H9 (cell line): ENCODE measurements at regions not wholly inside any gene's neighbourhood (a gene's known extent, or its start where the extent isn't known, plus 50 kb on each side); places are given as distances from the start of the nearest gene placed in this dataset.
A peak's percentile ranks its signal among the peaks of the same experiment; 100 is the strongest.

Experiments used
- DNase-seq: peaks from one replicate; pipeline ENCODE4 v3.0.0-alpha.2; 2017
- H2AFZ ChIP-seq: one replicate; pipeline ENCODE4 v1.6.1; 2013; ENCODE audit warnings: mild to moderate bottlenecking, low read length, control low read depth, moderate library complexity
- H2AK5ac ChIP-seq: 2 replicates; pipeline ENCODE4 v1.6.1; 2013; ENCODE audit warnings: low read length, control low read depth, mixed read lengths; ENCODE audit not compliant: insufficient read length
- H2BK120ac ChIP-seq: one replicate; pipeline ENCODE4 v1.6.1; 2013; ENCODE audit warnings: low read depth, mild to moderate bottlenecking, low read length, control low read depth, inconsistent platforms; ENCODE audit not compliant: poor library complexity, severe bottlenecking
- H2BK12ac ChIP-seq: 2 replicates; pipeline ENCODE4 v1.6.1; 2013; ENCODE audit warnings: low read length, control low read depth, mixed read lengths, low read depth; ENCODE audit not compliant: insufficient read length
- H2BK15ac ChIP-seq: 2 replicates; pipeline ENCODE4 v1.6.1; 2013; ENCODE audit warnings: low read depth, low read length, control low read depth
- H2BK20ac ChIP-seq: one replicate; pipeline ENCODE4 v1.6.1; 2013; ENCODE audit warnings: low read depth, mild to moderate bottlenecking, low read length, control low read depth, inconsistent platforms; ENCODE audit not compliant: poor library complexity, severe bottlenecking
- H2BK5ac ChIP-seq: 2 replicates; pipeline ENCODE4 v1.6.1; 2013; ENCODE audit warnings: low read length, control low read depth, mixed read lengths; ENCODE audit not compliant: insufficient read length
- H3K14ac ChIP-seq: 2 replicates; pipeline ENCODE4 v1.6.1; 2013; ENCODE audit warnings: low read length, control low read depth; ENCODE audit not compliant: insufficient read depth
- H3K18ac ChIP-seq: 2 replicates; pipeline ENCODE4 v1.6.1; 2013; ENCODE audit warnings: low read depth, mild to moderate bottlenecking, mixed read lengths, low read length, control low read depth; ENCODE audit not compliant: insufficient read length
- H3K23ac ChIP-seq: 2 replicates; pipeline ENCODE4 v1.6.1; 2013; ENCODE audit warnings: low read length, control low read depth, mixed read lengths, low read depth; ENCODE audit not compliant: insufficient read length
- H3K23me2 ChIP-seq: 2 replicates; pipeline ENCODE4 v1.6.1; 2013; ENCODE audit warnings: low read depth, mild to moderate bottlenecking, mixed read lengths, low read length, control low read depth; ENCODE audit not compliant: insufficient read length, poor library complexity, severe bottlenecking
- H3K27ac ChIP-seq: 2 replicates; pipeline ENCODE4 v1.5.1; 2013; ENCODE audit warnings: low read length, control low read depth, mixed read lengths, low read depth; ENCODE audit not compliant: insufficient read length
- H3K27me3 ChIP-seq: 2 replicates; pipeline ENCODE4 v1.6.1; 2013; ENCODE audit warnings: low read length, control low read depth, inconsistent platforms; ENCODE audit not compliant: insufficient read depth
- H3K4ac ChIP-seq: 2 replicates; pipeline ENCODE4 v1.6.1; 2013; ENCODE audit warnings: low read depth, mild to moderate bottlenecking, control low read depth, inconsistent platforms, low read length, moderate library complexity
- H3K4me1 ChIP-seq: 2 replicates; pipeline ENCODE4 v1.6.1; 2013; ENCODE audit warnings: low read length, control low read depth, inconsistent platforms; ENCODE audit not compliant: insufficient read depth
- H3K4me2 ChIP-seq: 2 replicates; pipeline ENCODE4 v1.6.1; 2013; ENCODE audit warnings: low read length, control low read depth, mixed read lengths; ENCODE audit not compliant: insufficient read length, insufficient read depth
- H3K56ac ChIP-seq: 2 replicates; pipeline ENCODE4 v1.6.1; 2013; ENCODE audit warnings: low read depth, mild to moderate bottlenecking, mixed read lengths, low read length, control low read depth; ENCODE audit not compliant: insufficient read length
- H3K79me1 ChIP-seq: 2 replicates; pipeline ENCODE4 v1.6.1; 2013; ENCODE audit warnings: low read depth, mild to moderate bottlenecking, moderate library complexity, low read length, control low read depth, inconsistent platforms; ENCODE audit not compliant: insufficient read depth, poor library complexity, severe bottlenecking
- H3K79me2 ChIP-seq: 2 replicates; pipeline ENCODE4 v1.6.1; 2013; ENCODE audit warnings: low read length, control low read depth, inconsistent platforms; ENCODE audit not compliant: insufficient read depth
- H3K9ac ChIP-seq: 2 replicates; pipeline ENCODE4 v1.6.1; 2013; ENCODE audit warnings: low read length, control low read depth, mixed read lengths; ENCODE audit not compliant: insufficient read length; ENCODE audit errors: extremely low read depth
- H3K9me3 ChIP-seq: one replicate; pipeline ENCODE4 v1.6.1; 2013; ENCODE audit warnings: low read depth, low read length, inconsistent platforms; ENCODE audit not compliant: control insufficient read depth
- H3T11ph ChIP-seq: one replicate; pipeline ENCODE4 v1.6.1; 2013; ENCODE audit warnings: mild to moderate bottlenecking, low read length, control low read depth, inconsistent platforms
- H4K20me1 ChIP-seq: one replicate; pipeline ENCODE4 v1.6.1; 2013; ENCODE audit not compliant: control insufficient read depth, insufficient read length, insufficient read depth
- H4K5ac ChIP-seq: 2 replicates; pipeline ENCODE4 v1.6.1; 2013; ENCODE audit warnings: low read depth, mild to moderate bottlenecking, mixed read lengths, low read length, control low read depth; ENCODE audit not compliant: insufficient read length
- H4K8ac ChIP-seq: replicated peaks from 2 replicates; pipeline ENCODE4 v1.6.1; 2013; ENCODE audit warnings: low read length, control low read depth, mixed read lengths, low read depth; ENCODE audit not compliant: insufficient read length
- H4K91ac ChIP-seq: 2 replicates; pipeline ENCODE4 v1.6.1; 2013; ENCODE audit warnings: low read depth, mild to moderate bottlenecking, moderate library complexity, mixed read lengths, low read length, control low read depth; ENCODE audit not compliant: insufficient read length
- H3K27ac Mint-ChIP-seq, 3 experiments: 2 replicates in 2 of 3; 3 replicates in 1 of 3; pipeline ENCODE4 v1.8.0; 2020 to 2021; ENCODE audit warnings: mixed read lengths in 3 of 3, mild to moderate bottlenecking in 1 of 3, moderate library complexity in 1 of 3
- H3K27me3 Mint-ChIP-seq: 2 replicates; pipeline ENCODE4 v1.8.0; 2021; ENCODE audit warnings: low read depth, mild to moderate bottlenecking, moderate library complexity, mixed read lengths
- H3K36me3 Mint-ChIP-seq, 3 experiments: 2 replicates in 2 of 3; 3 replicates in 1 of 3; pipeline ENCODE4 v1.8.0; 2020 to 2021; ENCODE audit warnings: low read depth in 3 of 3, mixed read lengths in 3 of 3; ENCODE audit not compliant: insufficient read depth in 1 of 3
- H3K4me1 Mint-ChIP-seq, 2 experiments: 2 replicates each; pipeline ENCODE4 v1.8.0; 2020; ENCODE audit warnings: mixed read lengths in 2 of 2
- H3K4me3 Mint-ChIP-seq, 2 experiments: 2 replicates in 1 of 2; 3 replicates in 1 of 2; pipeline ENCODE4 v1.8.0; 2020 to 2021; ENCODE audit warnings: mild to moderate bottlenecking in 2 of 2, mixed read lengths in 2 of 2, moderate library complexity in 1 of 2
- H3K9me3 Mint-ChIP-seq, 2 experiments: 2 replicates in 1 of 2; 3 replicates in 1 of 2; pipeline ENCODE4 v1.8.0; 2020; ENCODE audit warnings: mild to moderate bottlenecking in 2 of 2, mixed read lengths in 2 of 2, moderate library complexity in 1 of 2
- CTCF ChIP-seq: fragments of 200-600 bp; sonication (generic); conservative IDR thresholded peaks from 3 replicates; pipeline ENCODE4 v1.8.0; 2021; ENCODE audit warnings: antibody characterized with exemption, mild to moderate bottlenecking
- WGBS: extraction: QIAGEN DNeasy Blood & Tissue Kit; methylation state at CpG from one replicate; pipeline ENCODE4 v1.1.7; 2013; ENCODE audit warnings: missing lambda C conversion rate, low lambda C conversion rate, mixed read lengths; ENCODE audit not compliant: insufficient read length; ENCODE audit errors: extremely low coverage; 5-methylcytosine and 5-hydroxymethylcytosine counted together

DNA sequence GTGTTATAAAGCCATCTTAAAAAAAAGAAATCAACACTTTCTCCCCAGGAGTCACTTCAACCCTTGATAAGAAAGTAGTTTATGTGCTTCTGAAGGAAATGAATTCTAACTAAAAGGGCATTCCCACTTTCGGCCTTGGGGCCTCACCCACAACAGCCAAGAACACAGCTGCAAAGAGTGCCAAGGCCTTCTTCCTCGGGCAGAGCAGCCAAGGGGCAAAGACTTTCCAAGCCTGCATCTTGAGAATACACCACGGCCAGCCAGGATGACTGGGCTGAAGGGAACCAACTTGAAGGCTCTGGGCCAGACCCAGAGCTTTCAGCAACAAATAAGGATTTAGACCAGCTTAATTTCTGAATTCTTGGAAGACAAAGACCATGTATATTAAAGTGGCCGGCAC, 60.4 kb upstream of the FOXN3 start:
- Histone ChIP-seq H3K27ac (no peak overlapping the region), H3K4me1 (no peaks in the 10 kb centered on the region; the same call in 1 of the 2 replicates)
- no CpG with 5 or more reads among the region's 4 CpGs for WGBS

More for the DNA sequence above, 60.4 kb upstream of the FOXN3 start:
- Histone ChIP-seq H2BK120ac (no peak overlapping the region), H3K4ac (no peak overlapping the region), H4K91ac (no peak overlapping the region), H3K9ac (no peak overlapping the region), H2AK5ac (no peak overlapping the region), H3K56ac (no peak overlapping the region), H4K8ac (no peak overlapping the region), H3T11ph (no peak overlapping the region), H3K79me1 (no peaks in the 10 kb centered on the region), H4K5ac (no peak overlapping the region), H3K18ac (no peak overlapping the region), H2AFZ (no peak overlapping the region), H2BK12ac (no peak overlapping the region), H3K4me2 (no peak overlapping the region), H3K79me2 (no peaks in the 10 kb centered on the region), H3K14ac (no peak overlapping the region), H4K20me1 (no peaks in the 10 kb centered on the region), H3K23me2 (no peaks in the 10 kb centered on the region), H2BK15ac (no peak overlapping the region), H2BK20ac (no peak overlapping the region), H3K27me3 (no peaks in the 10 kb centered on the region), H3K9me3 (no peaks in the 10 kb centered on the region), H3K23ac (no peak overlapping the region), H2BK5ac (no peak overlapping the region)
- Mint-ChIP-seq H3K27ac (peak overlapping the region in 2 of 3 experiments; percentile 50 to 57; a peak in 3 of 7 replicates), H3K4me1 (peaks cover 12 to 20% of the 10 kb centered on the region in 2 experiments; a peak in 3 of 4 replicates), H3K9me3 (no peaks in the 10 kb centered on the region), H3K36me3 (peaks cover 12 to 32% (median 18%) of the 10 kb centered on the region in 3 experiments; a peak in 6 of 7 replicates), H3K27me3 (no peaks in the 10 kb centered on the region; the same call in 1 of the 2 replicates), H3K4me3 (no peak overlapping the region)
- no peak for DNase-seq
- TF ChIP-seq CTCF = no peak
